Loucy (cell line): ENCODE measurements at regions not wholly inside any gene's neighbourhood (a gene's known extent, or its start where the extent isn't known, plus 50 kb on each side); places are given as distances from the start of the nearest gene placed in this dataset.

Source experiments
- H2AFZ ChIP-seq: fragments of 200-600 bp; sonication (generic); 2 replicates; pipeline ENCODE4 v1.6.0; 2016; ENCODE audit warnings: antibody characterized with exemption, mild to moderate bottlenecking, low read length, moderate library complexity
- H3F3A ChIP-seq: fragments of 200-600 bp; 2 replicates; pipeline ENCODE4 v1.6.0; 2016; ENCODE audit warnings: antibody characterized with exemption, low read depth, mild to moderate bottlenecking
- H3K27me3 ChIP-seq: fragments of 200-600 bp; sonication (generic); 2 replicates; pipeline ENCODE4 v1.6.1; 2014; ENCODE audit warnings: low read length, mild to moderate bottlenecking; ENCODE audit not compliant: insufficient read depth, poor library complexity, severe bottlenecking
- H3K36me3 ChIP-seq: fragments of 200-600 bp; sonication (generic); 2 replicates; pipeline ENCODE4 v1.6.1; 2016; ENCODE audit warnings: low read length; ENCODE audit not compliant: insufficient read depth
- H3K4me1 ChIP-seq: fragments of 200-600 bp; sonication (generic); 2 replicates; pipeline ENCODE4 v1.5.1; 2014; ENCODE audit warnings: low read length, mild to moderate bottlenecking; ENCODE audit not compliant: insufficient read depth, poor library complexity, severe bottlenecking
- H3K4me2 ChIP-seq: fragments of 200-600 bp; sonication (generic); 2 replicates; pipeline ENCODE4 v1.6.0; 2014; ENCODE audit warnings: antibody characterized with exemption, low read length, low read depth, mild to moderate bottlenecking; ENCODE audit not compliant: poor library complexity, severe bottlenecking
- H3K4me3 ChIP-seq: fragments of 200-600 bp; sonication (generic); 2 replicates; pipeline ENCODE4 v1.5.1; 2014; ENCODE audit warnings: low read length, mild to moderate bottlenecking, mixed read lengths; ENCODE audit not compliant: poor library complexity, severe bottlenecking
- H3K79me2 ChIP-seq: fragments of 200-600 bp; sonication (generic); 2 replicates; pipeline ENCODE4 v1.6.1; 2014; ENCODE audit warnings: low read length; ENCODE audit not compliant: insufficient read depth
- H3K9ac ChIP-seq: fragments of 200-600 bp; sonication (generic); 2 replicates; pipeline ENCODE4 v1.6.0; 2014; ENCODE audit warnings: mild to moderate bottlenecking, low read depth, low read length, moderate library complexity; ENCODE audit not compliant: poor library complexity, severe bottlenecking
- H3K9me2 ChIP-seq: fragments of 200-600 bp; sonication (generic); replicated peaks from 2 replicates; pipeline ENCODE4 v1.6.1; 2016; ENCODE audit warnings: low read depth, low read length, mixed read lengths
- H3K9me3 ChIP-seq: fragments of 200-600 bp; sonication (generic); 2 replicates; pipeline ENCODE4 v1.6.1; 2014; ENCODE audit warnings: mild to moderate bottlenecking, antibody characterized with exemption, low read length, low read depth; ENCODE audit not compliant: insufficient read depth
- H4K20me1 ChIP-seq: fragments of 200-600 bp; sonication (generic); 2 replicates; pipeline ENCODE4 v1.6.0; 2014; ENCODE audit warnings: antibody characterized with exemption, low read length, mild to moderate bottlenecking; ENCODE audit not compliant: insufficient read depth, poor library complexity, severe bottlenecking
- EZH2phosphoT487 ChIP-seq: fragments of 200-600 bp; IDR thresholded peaks from 2 replicates; pipeline ENCODE4 v1.6.1; 2018; ENCODE audit warnings: antibody characterized with exemption, mild to moderate bottlenecking, moderate library complexity, borderline replicate concordance
- TF ChIP-seq, protein P1 (sequence below): fragments of 200-600 bp; sonication (generic); conservative IDR thresholded peaks from 2 replicates; pipeline ENCODE4 v1.5.1; 2014; ENCODE audit warnings: mild to moderate bottlenecking, antibody characterized with exemption, low read length

DNA sequence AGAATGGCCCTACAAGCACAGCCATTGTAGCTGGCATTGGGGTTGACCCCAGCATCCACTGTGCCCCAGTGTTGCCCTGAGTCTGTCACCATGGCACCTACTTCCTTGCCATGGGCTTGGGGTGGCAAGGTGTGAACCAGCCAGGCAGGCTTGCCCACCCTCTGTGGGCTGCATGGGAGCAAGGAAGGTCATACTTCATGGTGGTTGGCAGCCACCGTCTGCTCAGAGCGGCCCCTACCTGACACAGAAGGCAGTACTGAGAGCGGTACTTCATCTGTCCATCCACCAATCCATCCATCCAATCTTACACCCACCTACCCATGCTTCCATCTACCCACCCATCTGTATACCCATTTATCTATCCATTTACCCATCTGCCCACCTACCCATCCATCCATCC lies 160.1 kb downstream of the KIF26A start:
- Histone ChIP-seq H3K9me2 (no peaks in the 10 kb centered on the region), H3K27me3 (no peaks in the 10 kb centered on the region), H3K36me3 (no peaks in the 10 kb centered on the region), H3K4me3 (no peak overlapping the region), H3K79me2 (no peaks in the 10 kb centered on the region), H2AFZ (no peak overlapping the region), H3K9ac (no peak overlapping the region), H3K9me3 (peaks cover 3% of the 10 kb centered on the region; the same call in 1 of the 2 replicates), H3F3A (no peaks in the 10 kb centered on the region), H3K4me1 (no peaks in the 10 kb centered on the region), H3K4me2 (no peak overlapping the region), H4K20me1 (no peaks in the 10 kb centered on the region)
- TF ChIP-seq EZH2phosphoT487, result no peak

DNA sequence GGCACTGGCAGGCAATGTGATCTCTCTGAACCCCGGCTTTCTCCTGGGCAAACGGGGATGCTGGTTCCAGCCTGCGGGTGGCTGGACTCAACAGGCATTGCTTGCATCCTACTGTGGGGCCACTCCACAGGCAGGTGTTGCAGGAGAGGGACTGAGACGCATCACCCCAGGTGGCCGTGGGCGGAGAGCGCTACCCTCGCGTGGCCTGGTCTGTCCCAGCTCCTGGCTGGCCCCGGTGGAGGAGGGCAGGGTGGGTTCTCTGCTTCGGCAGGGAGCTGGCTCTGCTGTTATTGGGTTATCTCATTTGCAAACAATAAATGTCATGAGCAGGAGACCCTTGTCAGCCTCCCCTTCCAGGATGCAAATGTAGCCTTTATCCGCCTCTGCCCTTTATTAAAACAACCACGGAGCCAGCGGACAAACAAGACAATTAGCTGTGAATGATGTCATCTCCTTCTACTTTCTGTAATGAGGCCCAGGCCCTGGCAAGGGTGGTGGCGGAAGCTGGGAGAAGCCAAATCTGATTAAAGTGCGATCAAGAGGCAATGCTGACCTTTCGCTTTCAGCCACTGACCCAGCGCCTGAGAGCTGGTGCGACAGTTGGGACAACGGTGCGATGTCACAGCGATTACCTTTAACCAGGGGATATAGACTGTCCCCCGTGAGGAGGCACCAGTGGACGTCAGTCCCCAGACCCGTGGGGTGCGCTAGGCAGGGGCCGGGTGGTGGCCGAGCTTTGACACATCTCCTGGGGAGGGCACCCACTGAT lies 161.8 kb downstream of the KIF26A start:
- H3K4me2 ChIP-seq, result no peak overlapping the region
- H3K79me2 ChIP-seq, result no peaks in the 10 kb centered on the region
- no peaks in the 10 kb centered on the region for H3K27me3 ChIP-seq
- H3K9me3 ChIP-seq, result peaks cover 3% of the 10 kb centered on the region; the same call in 1 of the 2 replicates
- H3K4me1 ChIP-seq, result no peaks in the 10 kb centered on the region
- no peaks in the 10 kb centered on the region for H4K20me1 ChIP-seq
- no peak overlapping the region for H3K9ac ChIP-seq
- TF ChIP-seq, protein P1, sequence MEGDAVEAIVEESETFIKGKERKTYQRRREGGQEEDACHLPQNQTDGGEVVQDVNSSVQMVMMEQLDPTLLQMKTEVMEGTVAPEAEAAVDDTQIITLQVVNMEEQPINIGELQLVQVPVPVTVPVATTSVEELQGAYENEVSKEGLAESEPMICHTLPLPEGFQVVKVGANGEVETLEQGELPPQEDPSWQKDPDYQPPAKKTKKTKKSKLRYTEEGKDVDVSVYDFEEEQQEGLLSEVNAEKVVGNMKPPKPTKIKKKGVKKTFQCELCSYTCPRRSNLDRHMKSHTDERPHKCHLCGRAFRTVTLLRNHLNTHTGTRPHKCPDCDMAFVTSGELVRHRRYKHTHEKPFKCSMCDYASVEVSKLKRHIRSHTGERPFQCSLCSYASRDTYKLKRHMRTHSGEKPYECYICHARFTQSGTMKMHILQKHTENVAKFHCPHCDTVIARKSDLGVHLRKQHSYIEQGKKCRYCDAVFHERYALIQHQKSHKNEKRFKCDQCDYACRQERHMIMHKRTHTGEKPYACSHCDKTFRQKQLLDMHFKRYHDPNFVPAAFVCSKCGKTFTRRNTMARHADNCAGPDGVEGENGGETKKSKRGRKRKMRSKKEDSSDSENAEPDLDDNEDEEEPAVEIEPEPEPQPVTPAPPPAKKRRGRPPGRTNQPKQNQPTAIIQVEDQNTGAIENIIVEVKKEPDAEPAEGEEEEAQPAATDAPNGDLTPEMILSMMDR, result no peak
- TF ChIP-seq EZH2phosphoT487, result no peak
- H2AFZ ChIP-seq, result no peak overlapping the region
- no peaks in the 10 kb centered on the region for H3F3A ChIP-seq
- no peak overlapping the region for H3K4me3 ChIP-seq
- H3K9me2 ChIP-seq, result no peaks in the 10 kb centered on the region
- H3K36me3 ChIP-seq, result no peaks in the 10 kb centered on the region

DNA sequence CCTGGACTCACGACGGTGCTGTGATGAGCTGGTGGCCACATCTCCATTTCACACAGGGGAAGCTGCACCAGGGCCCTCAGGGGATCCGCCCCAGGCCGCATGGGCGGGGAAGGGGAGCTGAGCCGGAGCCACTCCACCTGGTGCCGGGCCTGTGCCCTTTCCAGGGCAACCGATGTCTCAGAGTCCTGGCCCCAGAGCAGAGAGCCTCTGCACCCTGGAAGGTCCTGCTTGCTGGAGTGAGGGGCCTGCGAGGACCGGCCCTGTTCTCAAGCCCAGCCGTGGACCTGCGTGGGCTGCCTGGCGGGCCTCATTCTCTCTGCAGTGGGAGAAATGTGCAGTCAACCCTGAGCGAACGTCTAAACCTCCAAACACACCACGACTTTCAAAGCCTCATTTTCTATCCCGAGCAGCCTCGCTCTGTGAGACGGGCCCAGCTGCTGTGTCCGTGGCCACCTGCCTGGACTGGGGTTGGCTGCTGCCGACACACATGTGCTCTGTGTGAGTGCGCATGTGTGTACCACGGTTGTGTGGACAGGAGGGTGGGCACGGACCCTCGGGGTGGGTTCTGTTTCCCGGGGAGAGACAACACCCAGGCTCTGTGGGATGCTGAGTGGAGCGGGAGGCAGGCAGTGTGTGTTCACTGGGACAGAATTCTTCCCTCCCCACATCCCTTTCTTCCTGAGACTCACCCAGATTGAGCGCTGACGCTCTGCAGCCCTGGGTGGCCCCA lies 163.5 kb downstream of the KIF26A start:
- Histone ChIP-seq H3K36me3 (no peaks in the 10 kb centered on the region), H3F3A (no peaks in the 10 kb centered on the region), H2AFZ (no peak overlapping the region), H3K9ac (no peak overlapping the region), H3K4me2 (no peak overlapping the region), H3K79me2 (no peaks in the 10 kb centered on the region), H4K20me1 (no peaks in the 10 kb centered on the region), H3K4me1 (no peaks in the 10 kb centered on the region), H3K27me3 (no peaks in the 10 kb centered on the region), H3K4me3 (no peak overlapping the region), H3K9me3 (peaks cover 3% of the 10 kb centered on the region; the same call in 1 of the 2 replicates), H3K9me2 (no peaks in the 10 kb centered on the region)
- no peak for TF ChIP-seq EZH2phosphoT487
- TF ChIP-seq, protein P1, result no peak
